GM12878 (cell line): ENCODE measurements at regions not wholly inside any gene's neighbourhood (a gene's known extent, or its start where the extent isn't known, plus 50 kb on each side); places are given as distances from the start of the nearest gene placed in this dataset.

Experiments
- ATAC-seq: fragments of 200-7000 bp; cut with Tn5 transposase; 3 replicates; pipeline ENCODE4 v1.9.1; 2020; ENCODE audit warnings: mild to moderate bottlenecking, moderate library complexity
- BruUV-seq: library from RNA; stranded (reverse); fragments of 400-500 nt; replicated peaks from 2 replicates; lab custom pipeline; 2021; lab: Mats Ljungman, UMichigan
- CTCF ChIA-PET: fragments of 300-600 bp; sonication (Branson Sonifier 250); formaldehyde crosslinking; extraction: SDS; loops from one replicate; lab custom pipeline; 2021; ENCODE audit warnings: inconsistent platforms; lab: Yijun Ruan, JAX
- POLR2A ChIA-PET: fragments of 350-600 bp; formaldehyde crosslinking; extraction: SDS; loops from one replicate; lab custom pipeline; 2021; ENCODE audit warnings: inconsistent platforms; lab: Charles Lee
- RAD21 ChIA-PET: fragments of 300-600 bp; sonication (Branson Sonifier 250); formaldehyde crosslinking; loops from one replicate; lab custom pipeline; 2023; ENCODE audit warnings: antibody characterized with exemption; ENCODE audit not compliant: unreplicated experiment; lab: Charles Lee
- SMC1A ChIA-PET: fragments of 300-600 bp; sonication (Branson Sonifier 250); formaldehyde crosslinking; loops from one replicate; lab custom pipeline; 2023; ENCODE audit not compliant: unreplicated experiment, uncharacterized antibody; lab: Charles Lee
- DNase-seq: peaks from one replicate; pipeline ENCODE4 v3.0.0-alpha.2; 2011; ENCODE audit warnings: low read depth, low spot score
- FAIRE-seq: peaks from 3 replicates; lab custom pipeline; 2011; peaks lifted over from hg19 to GRCh38; lab: Jason Lieb, UNC
- H2AFZ ChIP-seq: 2 replicates; pipeline ENCODE4 v1.6.0; 2011; ENCODE audit warnings: low read depth, low read length, control low read depth; ENCODE audit not compliant: control insufficient read depth
- H3K27ac ChIP-seq: 2 replicates; pipeline ENCODE4 v1.5.1; 2011; ENCODE audit warnings: control low read depth; ENCODE audit not compliant: control insufficient read depth, insufficient read depth
- H3K27me3 ChIP-seq, 2 experiments: replicated peaks in 1 of 2; 2 replicates each; pipeline versions ENCODE4 v1.6.0 to v1.6.1; 2011; ENCODE audit warnings: low read length in 1 of 2; ENCODE audit not compliant: control insufficient read depth in 2 of 2, insufficient read depth in 2 of 2
- H3K36me3 ChIP-seq, 2 experiments: 2 replicates each; pipeline ENCODE4 v1.5.1; 2011; ENCODE audit warnings: low read length in 1 of 2; ENCODE audit not compliant: control insufficient read depth in 2 of 2, insufficient read depth in 2 of 2
- H3K4me1 ChIP-seq: 2 replicates; pipeline ENCODE4 v1.6.1; 2011; ENCODE audit warnings: mild to moderate bottlenecking, low read length, moderate library complexity, mixed read lengths; ENCODE audit not compliant: control insufficient read depth, insufficient read depth
- H3K4me2 ChIP-seq: 2 replicates; pipeline ENCODE4 v1.6.0; 2011; ENCODE audit warnings: control low read depth; ENCODE audit not compliant: control insufficient read depth, insufficient read depth
- H3K4me3 ChIP-seq: fragments of 200-600 bp; sonication (generic); 2 replicates; pipeline ENCODE4 v1.5.1; 2016
- H3K79me2 ChIP-seq: 2 replicates; pipeline ENCODE4 v1.6.0; 2011; ENCODE audit warnings: low read length; ENCODE audit not compliant: control insufficient read depth, insufficient read depth
- H3K9ac ChIP-seq: 2 replicates; pipeline ENCODE4 v1.8.0; 2011; ENCODE audit warnings: low read length, control low read depth, mixed read lengths; ENCODE audit not compliant: control insufficient read depth, insufficient read depth
- H3K9me3 ChIP-seq: replicated peaks from 3 replicates; pipeline ENCODE4 v1.5.1; 2011; ENCODE audit warnings: mild to moderate bottlenecking, low read length; ENCODE audit not compliant: control insufficient read depth, insufficient read depth
- H4K20me1 ChIP-seq: 2 replicates; pipeline ENCODE4 v1.6.0; 2011; ENCODE audit not compliant: control insufficient read depth, insufficient read depth
- ASH2L ChIP-seq: fragments of 300-600, 200-600 bp; sonication (generic); IDR thresholded peaks from 2 replicates; pipeline ENCODE4 v1.6.1; 2017; ENCODE audit warnings: low read depth, mild to moderate bottlenecking, borderline replicate concordance
- BCL3 ChIP-seq: IDR thresholded peaks from 2 replicates; pipeline ENCODE4 v1.6.1; 2011; ENCODE audit warnings: borderline replicate concordance, low read depth, mild to moderate bottlenecking, moderate library complexity, low read length; ENCODE audit not compliant: insufficient read depth, poor library complexity, severe bottlenecking
- BHLHE40 ChIP-seq, 2 experiments: fragments of 450-650 bp in 1 of 2; IDR thresholded peaks; 2 replicates each; pipeline ENCODE4 v1.6.1; 2011 to 2017; ENCODE audit warnings: low read depth in 2 of 2, borderline replicate concordance in 1 of 2, improper control_type of control experiment in 1 of 2, low read length in 1 of 2, mild to moderate bottlenecking in 1 of 2
- CBX3 ChIP-seq: fragments of 200-600 bp; sonication (generic); IDR thresholded peaks from 2 replicates; pipeline ENCODE4 v1.6.1; 2016; ENCODE audit warnings: low read depth, borderline replicate concordance
- CBX5 ChIP-seq: sonication (generic); IDR thresholded peaks from 2 replicates; pipeline ENCODE4 v1.6.1; 2016; ENCODE audit warnings: low read depth, moderate library complexity, mild to moderate bottlenecking, inconsistent platforms
- CEBPB ChIP-seq, 2 experiments: fragments of 150-350 bp in 1 of 2; IDR thresholded peaks; 2 replicates each; pipeline ENCODE4 v1.6.1; 2012 to 2014; ENCODE audit warnings: low read depth in 2 of 2, low read length in 2 of 2, borderline replicate concordance in 1 of 2, inconsistent platforms in 1 of 2
- EED ChIP-seq: sonication (generic); IDR thresholded peaks from 2 replicates; pipeline ENCODE4 v1.6.1; 2016; ENCODE audit warnings: antibody characterized with exemption, low read depth
- FOXM1 ChIP-seq: IDR thresholded peaks from 2 replicates; pipeline ENCODE4 v1.6.1; 2012; ENCODE audit warnings: low read depth, mild to moderate bottlenecking, inconsistent platforms, low read length, moderate library complexity
- MXI1 ChIP-seq: fragments of 150-350 bp; IDR thresholded peaks from 2 replicates; pipeline ENCODE4 v1.6.1; 2011; ENCODE audit warnings: low read depth, mild to moderate bottlenecking, inconsistent platforms, low read length, improper control_type of control experiment
- NR2C2 ChIP-seq: IDR thresholded peaks from 2 replicates; pipeline ENCODE4 v1.6.1; 2011; ENCODE audit warnings: borderline replicate concordance, low read depth; ENCODE audit not compliant: control insufficient read depth, insufficient read length
- POLR2A ChIP-seq: IDR thresholded peaks from 2 replicates; pipeline ENCODE4 v1.6.1; 2011; ENCODE audit warnings: low read depth, mild to moderate bottlenecking, low read length
- RAD51 ChIP-seq: fragments of 450-650 bp; IDR thresholded peaks from 2 replicates; pipeline ENCODE4 v1.6.1; 2016; ENCODE audit warnings: moderate library complexity, mild to moderate bottlenecking, inconsistent platforms
- STAT1 ChIP-seq: fragments of 450-650 bp; conservative IDR thresholded peaks from 2 replicates; pipeline ENCODE4 v1.6.1; 2014; ENCODE audit warnings: antibody characterized with exemption, mild to moderate bottlenecking
- TCF3 ChIP-seq: IDR thresholded peaks from 2 replicates; pipeline ENCODE4 v1.6.1; 2012; ENCODE audit warnings: low read depth, mild to moderate bottlenecking, low read length, borderline replicate concordance; ENCODE audit not compliant: insufficient read depth
- USF1 ChIP-seq: IDR thresholded peaks from 2 replicates; pipeline ENCODE4 v1.6.1; 2011; ENCODE audit warnings: borderline replicate concordance, low read depth, mild to moderate bottlenecking, moderate library complexity, mixed read lengths, low read length; ENCODE audit not compliant: insufficient read depth; ENCODE audit errors: extremely low read length
- ZBTB33 ChIP-seq: fragments of 450-650 bp; IDR thresholded peaks from 2 replicates; pipeline ENCODE4 v1.6.1; 2017; ENCODE audit warnings: mild to moderate bottlenecking
- ZBTB40 ChIP-seq: fragments of 450-650 bp; IDR thresholded peaks from 2 replicates; pipeline ENCODE4 v1.6.1; 2016; ENCODE audit warnings: mild to moderate bottlenecking, moderate library complexity, borderline replicate concordance
- ZNF384 ChIP-seq: IDR thresholded peaks from 2 replicates; pipeline ENCODE4 v1.6.1; 2012; ENCODE audit warnings: low read depth, mild to moderate bottlenecking, low read length, improper control_type of control experiment, borderline replicate concordance
- in situ Hi-C: fragments of 300-500 bp; cut with MboI; formaldehyde crosslinking; loops from 9 replicates; pipeline ENCODE4 v1.14.3; 2018; ENCODE audit warnings: mixed read lengths
- intact Hi-C: fragments of 100-400 bp; cut with micrococcal nuclease; formaldehyde crosslinking; loops from one replicate; pipeline ENCODE4 v1.14.2; 2022; ENCODE audit not compliant: unreplicated experiment

- no TSS peak for BruUV-seq
- Histone ChIP-seq H3K27ac (no peak overlapping the region), H2AFZ (no peak overlapping the region), H3K9me3 (no peaks in the 10 kb centered on the region), H3K27me3 (no peaks in the 10 kb centered on the region), H3K79me2 (no peaks in the 10 kb centered on the region), H3K4me3 (no peak overlapping the region), H3K36me3 (no peaks in the 10 kb centered on the region), H3K4me1 (no peaks in the 10 kb centered on the region), H3K9ac (no peak overlapping the region), H3K4me2 (no peak overlapping the region), H4K20me1 (no peaks in the 10 kb centered on the region)
- in situ Hi-C loops (no loop called here), intact Hi-C loops (no loop called here)
- ChIA-PET CTCF (no interaction called here), RAD21 (no interaction called here), POLR2A (no interaction called here), SMC1A (no interaction called here)
- no peak for ATAC-seq
- no peak for DNase-seq
- FAIRE-seq = no peak
- no peak for TF ChIP-seq USF1
- no peak for TF ChIP-seq MXI1
- TF ChIP-seq ZBTB40 = no peak
- no peak for TF ChIP-seq CBX5
- no peak for TF ChIP-seq ZNF384
- no peak for TF ChIP-seq RAD51
- TF ChIP-seq ZBTB33 = no peak
- no peak for TF ChIP-seq FOXM1
- no peak for TF ChIP-seq BHLHE40 (IDR thresholded peaks at IDR 0.05; ENCODE audit: borderline replicate concordance in 1 of 2, low read depth in 2 of 2, low read length in 1 of 2)
- TF ChIP-seq CBX3 = no peak
- no peak for TF ChIP-seq STAT1
- no peak for TF ChIP-seq TCF3
- no peak for TF ChIP-seq CEBPB (IDR thresholded peaks at IDR 0.05; ENCODE audit: borderline replicate concordance in 1 of 2, low read depth in 2 of 2, low read length in 2 of 2)
- no peak for TF ChIP-seq ASH2L
- no peak for TF ChIP-seq BCL3
- TF ChIP-seq EED = no peak
- no peak for TF ChIP-seq POLR2A
- no peak for TF ChIP-seq NR2C2
Observed at GRCh38 chr5:12865529-12865928, 961.3 kb upstream of the CTNND2 start.
